GM13977 (cell line): ENCODE measurements at regions not wholly inside any gene's neighbourhood (a gene's known extent, or its start where the extent isn't known, plus 50 kb on each side); places are given as distances from the start of the nearest gene placed in this dataset.

Source experiments
- DNase-seq: peaks from one replicate; pipeline ENCODE4 v3.0.0; 2012; ENCODE audit warnings: low spot score
- CTCF ChIP-seq: IDR thresholded peaks from 2 replicates; pipeline ENCODE4 v1.5.1; 2012; ENCODE audit warnings: mild to moderate bottlenecking, control low read depth; ENCODE audit not compliant: insufficient read depth; ENCODE audit errors: extremely low read depth, missing control alignments
- in situ Hi-C: fragments of 300-500 bp; cut with MboI; formaldehyde crosslinking; loops from one replicate; pipeline ENCODE4 v1.12.0; 2022; ENCODE audit warnings: low sequenced_read_pairs, low pct_unique_long_range_greater_than_20kb, mixed read lengths, inconsistent platforms; ENCODE audit not compliant: unreplicated experiment

GRCh38 chr15:31824024-31824423, 206.3 kb upstream of the CHRNA7 start:
- in situ Hi-C loops: no loop called here
- TF ChIP-seq CTCF: no peak
- DNase-seq: no peak

- no peak for DNase-seq
- TF ChIP-seq CTCF: no peak
- in situ Hi-C loops: no loop called here
Measured at GRCh38 chr15:31828594-31828993, 201.7 kb upstream of the CHRNA7 start.

GRCh38 chr15:31830591-31830990, 199.7 kb upstream of the CHRNA7 start:
- in situ Hi-C loops: no loop called here
- DNase-seq: no peak
- TF ChIP-seq CTCF: no peak

GRCh38 chr15:31831596-31831995, 198.7 kb upstream of the CHRNA7 start:
- in situ Hi-C loops: no loop called here
- TF ChIP-seq CTCF: no peak
- DNase-seq: no peak

- no peak for DNase-seq
- no peak for TF ChIP-seq CTCF
- in situ Hi-C loops: no loop called here
Measured at GRCh38 chr15:31834654-31835053, 195.7 kb upstream of the CHRNA7 start.

GRCh38 chr15:31839388-31839787, 190.9 kb upstream of the CHRNA7 start:
- DNase-seq: no peak
- in situ Hi-C loops: no loop called here
- no peak for TF ChIP-seq CTCF
